GM18507 (cell line): ENCODE measurements at regions not wholly inside any gene's neighbourhood (a gene's known extent, or its start where the extent isn't known, plus 50 kb on each side); places are given as distances from the start of the nearest gene placed in this dataset.
A peak's percentile ranks its signal among the peaks of the same experiment; 100 is the strongest.
"Not testable (repeated sequence)": the region's sequence is repeated elsewhere in the genome, so short reads cannot be mapped to it uniquely, and the experiment has no call there.

Experiments
- DNase-seq: peaks from one replicate; pipeline ENCODE4 v3.0.0; 2011; ENCODE audit warnings: low read depth; ENCODE audit not compliant: insufficient read length; ENCODE audit errors: extremely low spot score
- FAIRE-seq: peaks from 2 replicates; lab custom pipeline; 2011; peaks lifted over from hg19 to GRCh38; lab: Jason Lieb, UNC

DNA sequence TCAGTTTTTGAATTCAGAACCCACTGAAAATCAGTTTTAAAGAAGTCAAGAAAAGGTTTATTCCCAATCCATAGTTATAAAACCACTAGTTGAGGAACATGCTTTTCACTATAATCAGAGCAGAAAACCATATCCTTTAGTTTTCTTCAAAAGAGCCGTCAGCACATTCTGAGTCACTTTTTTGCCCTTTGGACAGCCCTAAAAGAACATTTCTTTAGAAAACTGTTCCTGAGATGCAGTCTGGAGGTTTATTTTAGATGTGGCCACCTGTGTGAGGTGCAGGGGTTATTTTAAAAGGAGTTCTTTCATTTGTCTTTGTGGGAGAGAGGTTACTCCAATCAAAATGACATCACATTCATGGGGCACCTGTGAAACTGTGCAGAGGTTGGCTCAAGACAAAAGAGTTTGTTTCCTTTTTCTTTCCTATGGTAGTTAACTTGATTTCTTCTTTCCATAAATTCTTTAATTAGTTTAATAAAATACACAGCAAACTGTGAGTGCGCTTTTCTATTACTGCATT is 221.6 kb upstream of the RPS23 start:
- DNase-seq (no peak), FAIRE-seq (no peak)

DNA sequence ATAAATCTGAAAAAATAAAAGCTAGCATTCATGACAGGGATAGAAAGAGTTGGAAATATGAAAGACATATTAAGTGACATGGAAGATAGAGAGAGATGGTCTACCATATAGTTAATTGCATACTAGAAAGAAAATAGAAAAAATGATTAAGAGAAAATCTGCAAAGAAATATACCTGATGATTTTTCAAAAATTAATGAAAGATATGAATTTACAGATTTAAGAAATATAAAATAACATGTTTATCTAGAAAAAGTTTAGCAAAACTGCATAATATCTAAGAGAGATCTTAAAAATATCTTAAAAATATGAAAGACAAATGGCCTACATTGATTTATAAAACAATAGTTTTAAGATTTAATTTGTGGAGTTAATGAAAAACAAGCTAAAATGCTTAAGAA is 219.1 kb upstream of the RPS23 start:
- FAIRE-seq: no peak

DNA sequence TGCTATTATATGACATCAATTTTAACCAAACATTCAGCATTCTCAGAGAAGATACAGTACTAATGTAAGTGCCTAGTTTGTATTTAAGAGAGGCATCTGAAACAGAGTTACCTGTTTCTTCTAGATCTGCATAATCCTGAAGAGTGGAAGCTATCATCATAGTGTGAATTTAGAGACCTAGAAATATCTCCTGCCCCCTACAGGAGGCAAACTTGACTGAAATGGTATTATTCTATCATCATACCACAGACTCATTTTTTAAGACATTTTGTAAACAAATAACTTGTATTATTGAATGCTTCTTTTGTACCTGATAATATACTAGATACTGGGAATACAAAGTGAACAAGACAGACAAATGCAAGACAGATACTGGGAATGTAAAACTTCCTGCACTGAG is 216.8 kb upstream of the RPS23 start:
- DNase-seq: no peak
- peak; percentile 53 for FAIRE-seq

More for the DNA sequence above, 219.1 kb upstream of the RPS23 start:
- no peak for DNase-seq

DNA sequence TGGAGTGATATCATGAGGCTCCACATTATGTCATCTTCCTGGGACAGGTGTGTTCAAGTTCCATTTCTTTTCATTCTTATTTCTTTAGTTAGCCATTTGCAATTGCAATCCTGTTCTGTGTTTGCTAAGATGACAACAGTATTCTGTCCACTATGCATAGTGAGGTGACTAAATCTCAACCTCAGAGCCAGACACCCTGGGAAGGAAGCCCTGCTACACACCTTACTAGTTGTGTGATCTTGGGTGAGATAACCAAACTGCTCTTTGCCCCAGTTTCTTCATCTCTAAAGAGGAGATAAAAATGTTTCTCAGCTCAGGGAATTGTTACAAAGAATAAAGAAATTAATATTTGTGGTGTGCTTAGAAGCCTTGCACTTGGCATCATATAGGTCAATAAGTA is 215.1 kb upstream of the RPS23 start:
- no peak for DNase-seq
- no peak for FAIRE-seq

DNA sequence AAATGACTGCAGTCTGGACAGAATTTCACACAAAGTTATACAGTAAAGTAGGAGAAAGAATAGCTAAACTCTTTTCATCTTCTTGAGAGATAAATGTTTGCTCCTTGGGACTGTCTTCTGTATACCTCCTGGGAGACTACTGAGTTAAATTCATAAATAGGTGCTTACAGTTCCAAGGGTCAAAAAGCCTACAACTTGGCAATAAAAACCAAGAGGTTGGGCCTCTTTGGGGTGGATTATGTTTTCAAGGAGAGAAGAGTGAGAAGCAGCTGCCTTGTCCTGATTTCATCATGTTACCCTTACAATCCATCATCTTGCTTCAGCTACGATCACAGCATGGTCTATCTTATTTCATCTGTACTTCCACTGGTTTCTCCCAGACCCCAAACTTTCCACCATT is 213.2 kb upstream of the RPS23 start:
- FAIRE-seq (no peak), DNase-seq (no peak)

DNA sequence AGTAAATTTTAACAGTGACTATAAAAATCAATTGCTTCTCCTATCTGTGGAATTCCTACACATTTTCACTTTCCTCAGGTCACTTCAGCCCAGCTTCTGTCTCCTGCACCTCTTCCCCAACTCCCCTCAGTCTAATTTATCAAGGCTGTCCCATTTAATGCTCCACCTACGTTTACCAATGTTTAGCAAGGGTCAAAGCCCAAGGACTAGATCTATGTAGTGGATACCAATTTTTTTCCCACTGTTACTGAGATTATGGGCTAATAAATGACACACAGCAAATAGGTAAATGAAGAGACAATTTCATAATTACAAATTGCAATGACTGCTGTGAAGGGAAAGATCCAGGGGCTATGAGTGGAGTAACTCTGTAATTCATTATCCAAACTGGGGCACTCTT is 211.5 kb upstream of the RPS23 start:
- no peak for DNase-seq
- FAIRE-seq: no peak

DNA sequence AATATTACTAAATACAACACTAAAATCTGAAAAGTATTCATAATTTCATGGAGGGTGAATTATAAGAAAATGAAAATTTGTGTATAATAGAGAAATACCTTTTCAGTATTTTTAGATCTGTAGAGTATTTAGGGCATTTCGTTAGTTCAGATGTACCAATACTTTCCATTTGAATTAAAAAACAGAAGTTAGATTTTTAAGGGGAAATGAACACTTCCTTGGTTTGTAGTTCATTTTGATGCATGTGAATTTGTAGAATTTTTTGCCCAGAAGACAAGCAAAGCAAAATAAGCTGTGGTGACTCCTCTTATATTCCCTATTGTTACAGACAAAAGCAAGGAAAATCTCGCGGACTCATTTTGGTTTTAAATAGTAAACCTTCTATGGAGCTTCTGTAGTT is 209.0 kb upstream of the RPS23 start:
- DNase-seq (no peak), FAIRE-seq (no peak)

DNA sequence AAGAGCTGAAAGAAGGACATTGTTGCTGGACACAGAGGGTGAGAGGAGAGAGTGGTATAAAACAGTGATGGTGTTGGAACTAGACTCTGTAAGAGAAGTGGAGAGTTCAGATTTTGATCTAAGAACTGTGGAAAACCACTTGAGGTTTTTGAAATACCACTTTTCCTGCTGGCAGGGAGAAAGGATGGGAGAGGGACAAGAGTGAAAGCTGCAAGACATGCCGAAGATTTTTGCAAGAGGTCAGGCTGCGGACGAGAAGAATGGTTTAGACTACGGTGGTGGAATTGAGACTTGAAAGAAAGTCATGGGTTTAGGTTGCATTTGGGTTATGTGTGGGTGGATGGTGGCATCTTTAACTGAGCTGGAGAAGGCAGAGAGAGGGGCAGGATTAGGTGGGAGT is 202.2 kb upstream of the RPS23 start:
- FAIRE-seq: no peak
- no peak for DNase-seq

DNA sequence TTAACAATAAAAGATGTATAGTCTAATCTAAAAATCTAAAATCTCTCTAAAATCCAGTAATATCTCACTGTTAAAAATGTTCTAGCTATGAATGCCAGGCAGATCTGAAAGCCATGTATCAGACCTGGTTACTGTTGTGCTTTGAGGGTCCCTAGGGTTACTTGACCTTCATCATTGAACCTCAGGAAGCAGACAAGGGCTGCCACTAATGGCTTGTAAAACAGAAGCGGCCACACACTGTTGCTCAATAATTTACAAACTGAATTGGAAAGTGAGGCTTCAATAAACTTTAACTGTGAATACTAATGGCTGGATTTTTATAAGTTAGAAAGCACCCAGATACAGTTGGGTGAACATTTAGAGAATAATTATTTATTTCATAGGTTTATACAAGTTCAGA is 198.0 kb upstream of the RPS23 start:
- FAIRE-seq (no peak), DNase-seq (no peak)

DNA sequence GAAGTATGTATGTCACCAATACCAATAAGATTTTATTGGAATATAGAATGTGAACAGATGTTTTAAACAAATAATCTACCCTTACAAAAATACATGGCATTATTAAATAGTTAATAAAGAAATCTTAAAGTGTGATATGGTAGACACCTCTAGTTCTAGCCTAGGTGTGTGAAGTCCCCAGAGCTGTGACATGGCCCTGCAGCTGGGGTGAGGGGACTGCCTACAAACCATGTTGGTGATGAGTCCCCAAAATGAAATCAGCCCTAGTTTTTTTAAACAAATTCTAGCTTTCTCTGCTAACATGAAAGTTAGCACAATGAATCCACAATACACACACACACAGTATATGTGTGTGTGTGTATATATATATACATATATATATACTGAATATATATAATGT is 195.1 kb upstream of the RPS23 start:
- FAIRE-seq: no peak
- no peak for DNase-seq

DNA sequence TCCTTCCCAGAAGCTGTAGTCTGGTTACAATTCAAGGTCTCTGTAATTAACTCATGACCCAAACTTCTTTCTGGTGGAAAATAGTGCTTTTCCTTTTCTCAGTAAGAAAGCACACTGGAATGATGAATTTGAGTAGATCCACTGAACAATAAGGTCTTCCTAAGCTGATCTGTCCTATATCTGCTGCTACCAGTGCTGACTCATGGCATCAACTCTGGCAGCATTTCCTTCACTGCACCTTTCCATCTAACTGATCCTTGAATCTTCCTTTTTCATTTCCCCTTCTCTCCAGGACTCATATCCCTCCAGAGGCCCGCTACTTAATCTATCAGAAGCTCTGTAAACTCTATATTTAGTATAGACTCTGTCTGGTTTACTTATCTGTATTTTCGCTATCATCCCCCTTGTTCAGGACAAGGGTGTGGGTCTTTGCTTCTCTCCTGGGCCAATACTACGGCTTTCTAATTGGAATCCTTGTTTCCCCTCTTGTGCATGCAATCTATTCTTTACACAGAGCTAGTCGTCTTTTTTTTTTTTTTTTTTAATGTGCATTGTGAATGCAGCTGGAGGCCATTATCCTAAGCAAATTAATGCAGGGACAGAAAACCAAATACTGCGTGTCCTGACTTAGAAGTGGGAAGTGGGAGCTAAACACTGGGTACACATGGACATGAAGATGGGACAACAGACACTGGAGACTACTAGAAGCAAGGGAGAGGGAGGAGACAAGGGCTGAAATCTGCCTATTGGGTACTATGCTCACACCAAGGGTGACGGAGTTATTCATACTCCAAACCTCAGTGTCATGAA is 192.2 kb upstream of the RPS23 start:
- FAIRE-seq (no peak), DNase-seq (no peak)

DNA sequence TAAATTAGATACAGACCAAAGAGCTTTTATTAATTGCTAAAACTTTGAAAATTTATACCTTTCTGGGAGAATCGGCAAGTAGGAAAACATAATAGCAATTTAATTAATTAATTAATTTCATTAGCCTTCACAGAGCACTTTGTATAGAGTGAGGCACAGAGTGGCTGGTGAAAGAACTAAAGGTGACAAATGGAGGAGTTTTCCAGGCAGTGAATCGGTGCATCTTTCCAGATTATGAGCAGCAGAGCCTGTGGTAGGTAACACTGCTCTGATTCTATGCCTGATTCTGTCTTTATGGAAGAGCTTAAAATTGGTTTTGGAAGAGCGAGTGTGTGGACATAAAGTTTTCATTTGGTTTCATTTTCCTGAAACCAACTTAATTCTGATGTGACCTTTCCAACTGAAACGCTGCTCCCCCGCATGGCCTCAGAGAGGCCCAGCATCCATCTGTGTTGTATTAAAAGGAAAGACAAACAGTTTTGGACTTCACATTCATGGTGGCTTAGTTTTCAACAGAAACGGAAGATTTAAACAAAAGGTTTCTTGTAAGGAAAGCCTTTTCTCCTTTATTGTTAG is 188.9 kb upstream of the RPS23 start:
- no peak for DNase-seq

DNA sequence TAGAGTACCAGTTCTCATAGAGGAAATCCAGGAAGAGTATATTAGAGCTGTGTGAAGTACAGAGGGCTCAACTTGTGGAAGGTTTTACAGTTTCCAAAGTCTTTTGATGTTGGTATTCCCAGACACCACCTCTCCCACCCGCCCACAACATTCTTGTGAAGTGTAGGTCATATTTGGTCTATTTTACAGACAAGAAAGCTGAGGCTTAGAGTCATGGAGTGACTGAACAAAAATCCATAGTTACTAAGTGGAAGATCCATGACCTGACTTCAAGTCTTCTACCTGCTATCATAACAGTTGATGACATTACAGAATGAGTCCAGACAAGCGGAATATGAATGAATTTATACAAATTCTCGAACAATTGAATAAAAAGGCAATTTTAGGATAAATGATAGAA is 187.1 kb upstream of the RPS23 start:
- FAIRE-seq: no peak
- no peak for DNase-seq

More for the DNA sequence above, 188.9 kb upstream of the RPS23 start:
- no peak for FAIRE-seq

DNA sequence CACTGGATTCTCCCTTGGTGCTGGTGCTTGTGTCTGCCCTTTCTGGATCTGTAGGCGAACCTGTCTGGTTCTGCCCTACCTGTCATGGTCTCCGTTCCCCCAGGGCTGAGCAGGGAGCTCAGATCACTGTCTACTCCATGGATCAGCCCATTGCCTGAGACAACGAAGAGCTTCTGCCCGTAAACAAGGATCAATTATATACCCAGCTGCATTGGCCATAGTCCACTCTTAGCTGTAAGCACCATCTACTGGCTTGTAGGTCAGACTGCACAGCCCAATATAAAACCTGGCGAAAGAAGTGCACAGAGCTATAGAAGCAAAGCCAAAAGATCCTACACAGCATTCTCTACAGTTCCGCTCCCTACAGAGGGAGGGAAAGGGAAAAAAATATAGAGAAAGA is 181.5 kb upstream of the RPS23 start:
- no peak for FAIRE-seq
- no peak for DNase-seq

DNA sequence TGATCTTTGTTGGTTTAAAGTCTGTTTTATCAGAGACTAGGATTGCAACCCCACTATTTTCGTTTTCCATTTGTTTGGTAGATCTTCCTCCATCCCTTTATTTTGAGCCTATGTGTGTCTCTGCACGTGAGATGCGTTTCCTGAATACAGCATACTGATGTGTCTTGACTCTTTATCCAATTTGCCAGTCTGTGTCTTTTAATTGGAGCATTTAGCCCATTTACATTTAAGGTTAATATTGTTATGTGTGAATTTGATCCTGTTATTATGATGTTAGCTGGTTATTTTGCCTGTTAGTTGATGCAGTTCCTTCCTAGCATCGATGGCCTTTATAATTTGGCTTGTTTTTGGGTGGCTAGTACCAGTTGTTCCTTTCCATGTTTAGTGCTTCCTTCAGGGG is 177.2 kb upstream of the RPS23 start:
- not testable (repeated sequence) for FAIRE-seq, DNase-seq

DNA sequence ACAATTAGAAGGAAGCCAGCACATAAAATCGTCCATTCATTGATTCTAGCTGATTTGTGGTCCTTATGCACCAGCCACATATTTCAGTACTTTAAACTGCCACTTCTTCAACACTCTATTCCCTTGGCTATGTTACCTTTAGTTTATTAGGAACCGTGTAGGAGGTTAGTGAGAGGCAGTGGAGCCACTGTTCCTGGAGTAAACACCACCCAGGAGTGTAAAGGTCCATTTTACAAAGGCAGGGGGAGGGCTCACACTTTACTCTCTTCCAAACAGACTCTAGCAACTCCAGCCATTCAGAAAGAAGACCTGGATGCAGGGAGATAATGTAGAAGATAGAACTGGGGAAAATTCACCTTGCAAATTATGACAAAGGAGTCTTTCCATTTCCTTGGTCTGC is 170.2 kb upstream of the RPS23 start:
- FAIRE-seq: no peak
- DNase-seq: no peak

DNA sequence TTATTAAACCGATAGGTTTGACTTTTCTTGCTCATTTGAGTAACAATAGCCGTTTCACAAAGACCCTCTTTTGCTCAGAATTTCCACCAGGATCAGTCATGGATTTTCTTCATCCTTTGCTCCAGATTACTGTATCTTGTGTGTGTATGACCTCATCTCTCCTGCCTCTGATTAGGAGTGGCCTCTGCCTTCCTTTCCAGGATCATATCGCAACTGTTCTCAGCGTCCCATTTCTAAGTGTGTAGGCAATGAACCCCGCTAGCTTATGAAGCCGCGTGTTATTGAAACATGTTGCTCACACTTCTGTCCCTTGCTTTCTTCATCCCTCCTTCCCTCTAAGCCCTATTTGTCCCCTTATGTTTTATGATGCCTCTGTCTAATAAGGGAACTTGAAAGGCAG is 169.8 kb upstream of the RPS23 start:
- FAIRE-seq: no peak
- DNase-seq: no peak

DNA sequence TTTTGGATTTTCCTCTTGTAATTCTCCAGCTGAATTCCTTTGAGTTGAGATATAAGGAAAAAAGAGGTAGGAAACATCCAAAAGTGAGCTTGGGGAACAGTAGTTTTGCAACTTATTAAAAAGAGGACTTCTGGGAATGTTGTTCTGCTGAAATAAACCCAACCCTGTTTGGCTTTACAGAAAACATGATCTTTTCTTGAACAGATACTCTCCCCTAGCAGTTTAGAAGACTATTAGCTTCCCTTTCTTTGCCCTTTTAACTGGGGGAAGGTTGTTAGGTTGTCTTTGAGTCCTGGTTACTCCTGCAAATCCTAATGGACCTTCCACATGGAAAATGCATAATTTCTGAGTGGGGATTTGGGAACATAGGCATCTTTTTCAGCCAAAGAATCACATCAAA is 168.7 kb upstream of the RPS23 start:
- no peak for DNase-seq
- FAIRE-seq: no peak

DNA sequence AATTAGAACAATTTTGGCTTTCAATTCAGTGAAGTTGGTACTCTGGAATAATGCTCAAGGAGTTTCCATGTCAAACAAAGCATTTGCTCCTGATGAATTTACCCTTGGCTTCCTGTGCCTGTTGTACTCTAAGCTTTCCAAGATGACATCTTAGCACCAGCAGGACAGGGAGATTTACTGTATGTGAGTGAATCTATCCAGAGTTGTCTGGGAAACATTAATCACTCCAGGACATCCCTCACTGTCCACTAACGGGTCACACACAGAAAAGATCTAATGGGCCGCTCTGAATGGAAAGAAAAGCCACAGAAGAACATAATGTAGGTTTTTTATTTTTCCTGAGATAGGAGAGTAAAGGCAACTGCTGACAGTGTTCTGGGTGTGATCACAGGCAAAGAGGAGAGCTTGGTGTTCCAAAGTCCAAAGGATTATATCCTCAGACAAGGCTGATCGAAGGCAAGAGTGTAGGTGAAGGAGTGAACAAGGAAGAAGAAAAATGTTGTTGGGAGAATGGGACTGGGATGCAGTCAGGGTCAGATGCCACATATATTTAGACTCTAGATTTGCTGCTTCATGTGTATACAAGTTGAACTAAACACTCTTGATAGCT is 167.7 kb upstream of the RPS23 start:
- FAIRE-seq: no peak
- DNase-seq: no peak

DNA sequence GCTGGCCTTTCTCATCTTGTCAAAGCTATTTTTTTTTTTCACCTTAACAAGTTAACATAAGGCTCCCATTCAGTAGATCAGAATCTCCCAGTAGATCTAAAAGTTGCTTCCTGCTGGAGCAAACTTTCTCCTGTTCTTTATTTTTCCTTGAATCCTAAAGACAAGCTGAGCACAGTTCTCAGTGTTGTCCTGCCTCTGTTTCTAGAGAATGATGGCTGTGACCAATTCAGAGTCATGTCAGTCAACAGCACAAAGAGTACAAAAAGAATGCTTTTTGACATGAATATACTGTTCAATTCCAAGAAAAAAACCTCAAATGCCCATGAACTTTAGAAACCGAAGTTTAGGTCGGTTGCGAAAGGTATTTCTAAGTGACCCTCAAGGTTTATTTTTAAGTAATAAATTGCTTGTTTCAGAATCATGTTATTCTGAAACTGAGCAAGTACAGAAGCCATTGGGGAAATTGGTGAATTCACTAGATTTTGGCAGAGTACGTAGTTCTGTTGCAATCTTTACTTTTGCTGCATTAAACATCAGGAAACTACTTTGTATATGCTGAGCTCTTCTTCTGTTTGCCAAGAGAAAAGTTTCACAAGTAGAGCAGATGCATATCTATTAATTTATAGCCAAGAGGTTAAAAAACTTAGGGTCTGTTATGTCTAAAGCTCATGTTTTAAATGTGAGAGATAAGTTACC is 161.7 kb upstream of the RPS23 start:
- FAIRE-seq (no peak), DNase-seq (no peak)
